ENCODE measurements at regions not wholly inside any gene's neighbourhood (a gene's known extent, or its start where the extent isn't known, plus 50 kb on each side); places are given as distances from the start of the nearest gene placed in this dataset.
A peak's percentile ranks its signal among the peaks of the same experiment; 100 is the strongest.

GRCh38 chr14:53510281-53510912, 357.3 kb upstream of the DDHD1 start:
- DNase-seq: peak; percentile 99

- DNase-seq: peak; percentile 99
Observed at GRCh38 chr14:53509276-53510244, 356.4 kb upstream of the DDHD1 start.

GRCh38 chr14:53501361-53502211, 348.5 kb upstream of the DDHD1 start:
- no peak for DNase-seq

- no peak for DNase-seq
Observed at GRCh38 chr14:53500191-53500590, 347.1 kb upstream of the DDHD1 start.

GRCh38 chr14:53496668-53497067, 343.5 kb upstream of the DDHD1 start:
- no peak for DNase-seq

- no peak for DNase-seq
Observed at GRCh38 chr14:53495846-53496343, 342.8 kb upstream of the DDHD1 start.

GRCh38 chr14:53494587-53494986, 341.5 kb upstream of the DDHD1 start:
- no peak for DNase-seq

GRCh38 chr14:53493860-53494259, 340.7 kb upstream of the DDHD1 start:
- DNase-seq: peak; percentile 72

GRCh38 chr14:53493320-53493719, 340.2 kb upstream of the DDHD1 start:
- DNase-seq: peak; percentile 72

- no peak for DNase-seq
Observed at GRCh38 chr14:53491884-53492277, 338.8 kb upstream of the DDHD1 start.

GRCh38 chr14:53491256-53491883, 338.2 kb upstream of the DDHD1 start:
- DNase-seq: no peak

GRCh38 chr14:53478174-53478573, 325.1 kb upstream of the DDHD1 start:
- DNase-seq: no peak

GRCh38 chr14:53473480-53473879, 320.4 kb upstream of the DDHD1 start:
- DNase-seq: no peak

- no peak for DNase-seq
Observed at GRCh38 chr14:53472306-53472705, 319.2 kb upstream of the DDHD1 start.

- no peak for DNase-seq
Observed at GRCh38 chr14:53470351-53471043, 317.4 kb upstream of the DDHD1 start.

GRCh38 chr14:53468876-53469275, 315.8 kb upstream of the DDHD1 start:
- no peak for DNase-seq

GRCh38 chr14:53464376-53464775, 311.3 kb upstream of the DDHD1 start:
- no peak for DNase-seq

- DNase-seq: peak; percentile 100
Observed at GRCh38 chr14:53462931-53463778, 310.0 kb upstream of the DDHD1 start.

GRCh38 chr14:53461858-53462257, 308.7 kb upstream of the DDHD1 start:
- peak; percentile 58 for DNase-seq

- no peak for DNase-seq
Observed at GRCh38 chr14:53460544-53460943, 307.4 kb upstream of the DDHD1 start.

GRCh38 chr14:53458368-53458814, 305.3 kb upstream of the DDHD1 start:
- peak; percentile 26 for DNase-seq

Data from DMS79 (cell line).